Fibroblast of lung (primary cell): ENCODE measurements at regions not wholly inside any gene's neighbourhood (a gene's known extent, or its start where the extent isn't known, plus 50 kb on each side); places are given as distances from the start of the nearest gene placed in this dataset.

Source experiments
- DNase-seq, 2 donors: peaks; one replicate each; pipeline versions ENCODE4 v3.0.0 to v3.0.0-alpha.2; 2010; ENCODE audit warnings: low read depth in 2 of 2
- H2AFZ ChIP-seq: 2 replicates; pipeline ENCODE4 v1.5.1; 2012; ENCODE audit warnings: low read length, control low read depth, inconsistent platforms
- H3K27ac ChIP-seq: 2 replicates; pipeline ENCODE4 v1.5.1; 2011; ENCODE audit warnings: low read length, control low read depth; ENCODE audit not compliant: insufficient read depth
- H3K27me3 ChIP-seq: 2 replicates; pipeline ENCODE4 v1.5.1; 2011; ENCODE audit warnings: mild to moderate bottlenecking, low read length; ENCODE audit not compliant: control insufficient read depth, insufficient read depth
- H3K36me3 ChIP-seq: 2 replicates; pipeline ENCODE4 v1.5.1; 2011; ENCODE audit warnings: low read length; ENCODE audit not compliant: control insufficient read depth, insufficient read depth
- H3K4me1 ChIP-seq: 2 replicates; pipeline ENCODE4 v1.5.1; 2011; ENCODE audit warnings: low read length; ENCODE audit not compliant: control insufficient read depth, insufficient read depth; ENCODE audit errors: extremely low read depth
- H3K4me2 ChIP-seq: 2 replicates; pipeline ENCODE4 v1.5.1; 2011; ENCODE audit warnings: low read length, control low read depth; ENCODE audit not compliant: insufficient read depth; ENCODE audit errors: extremely low read depth
- H3K4me3 ChIP-seq, 4 experiments: fragments of 200-600 bp in 1 of 4; sonication (generic) in 1 of 4; replicated peaks in 1 of 4; 2 replicates each; pipeline ENCODE4 v1.5.1; 2011 to 2016; ENCODE audit warnings: low read length in 4 of 4, low read depth in 3 of 4, mild to moderate bottlenecking in 3 of 4, control low read depth in 2 of 4, inconsistent platforms in 1 of 4, mixed read lengths in 1 of 4; ENCODE audit not compliant: insufficient read depth in 1 of 4; ENCODE audit errors: control extremely low read depth in 1 of 4
- H3K79me2 ChIP-seq: 2 replicates; pipeline ENCODE4 v1.5.1; 2012; ENCODE audit warnings: mild to moderate bottlenecking, low read length, inconsistent platforms; ENCODE audit not compliant: control insufficient read depth, insufficient read depth
- H3K9ac ChIP-seq: 2 replicates; pipeline ENCODE4 v1.5.1; 2011; ENCODE audit warnings: mild to moderate bottlenecking, low read length, control low read depth; ENCODE audit not compliant: insufficient read depth
- H3K9me3 ChIP-seq: 2 replicates; pipeline ENCODE4 v1.5.1; 2012; ENCODE audit warnings: low read depth, low read length; ENCODE audit not compliant: control insufficient read depth, insufficient read depth
- H4K20me1 ChIP-seq: 2 replicates; pipeline ENCODE4 v1.5.1; 2011; ENCODE audit warnings: low read length; ENCODE audit not compliant: control insufficient read depth, insufficient read depth; ENCODE audit errors: extremely low read depth
- EZH2 ChIP-seq: IDR thresholded peaks from 2 replicates; pipeline ENCODE4 v1.5.1; 2012; ENCODE audit warnings: low read length, control low read depth, mild to moderate bottlenecking; ENCODE audit errors: missing control alignments
- TF ChIP-seq, protein P1 (sequence below), 2 donors: IDR thresholded peaks in 1 of 2; conservative IDR thresholded peaks in 1 of 2; 1 replicate in 1 of 2; 2 replicates in 1 of 2; pipeline ENCODE4 v1.5.1; 2011 to 2012; ENCODE audit warnings: low read length in 2 of 2, control low read depth in 1 of 2, inconsistent platforms in 1 of 2, low read depth in 1 of 2, mild to moderate bottlenecking in 1 of 2

GRCh38 chr10:55320187-55320700 is 519.2 kb upstream of the PCDH15 start:
- no peak for DNase-seq
- H2AFZ ChIP-seq, result no peak overlapping the region
- no peak overlapping the region for H3K4me3 ChIP-seq
- no peaks in the 10 kb centered on the region for H3K4me1 ChIP-seq
- no peak overlapping the region for H3K9ac ChIP-seq
- H3K4me2 ChIP-seq, result no peak overlapping the region
- H3K9me3 ChIP-seq, result no peaks in the 10 kb centered on the region
- TF ChIP-seq EZH2, result no peak
- TF ChIP-seq, protein P1, sequence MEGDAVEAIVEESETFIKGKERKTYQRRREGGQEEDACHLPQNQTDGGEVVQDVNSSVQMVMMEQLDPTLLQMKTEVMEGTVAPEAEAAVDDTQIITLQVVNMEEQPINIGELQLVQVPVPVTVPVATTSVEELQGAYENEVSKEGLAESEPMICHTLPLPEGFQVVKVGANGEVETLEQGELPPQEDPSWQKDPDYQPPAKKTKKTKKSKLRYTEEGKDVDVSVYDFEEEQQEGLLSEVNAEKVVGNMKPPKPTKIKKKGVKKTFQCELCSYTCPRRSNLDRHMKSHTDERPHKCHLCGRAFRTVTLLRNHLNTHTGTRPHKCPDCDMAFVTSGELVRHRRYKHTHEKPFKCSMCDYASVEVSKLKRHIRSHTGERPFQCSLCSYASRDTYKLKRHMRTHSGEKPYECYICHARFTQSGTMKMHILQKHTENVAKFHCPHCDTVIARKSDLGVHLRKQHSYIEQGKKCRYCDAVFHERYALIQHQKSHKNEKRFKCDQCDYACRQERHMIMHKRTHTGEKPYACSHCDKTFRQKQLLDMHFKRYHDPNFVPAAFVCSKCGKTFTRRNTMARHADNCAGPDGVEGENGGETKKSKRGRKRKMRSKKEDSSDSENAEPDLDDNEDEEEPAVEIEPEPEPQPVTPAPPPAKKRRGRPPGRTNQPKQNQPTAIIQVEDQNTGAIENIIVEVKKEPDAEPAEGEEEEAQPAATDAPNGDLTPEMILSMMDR (conservative IDR thresholded peaks at IDR 0.05 in 1 of 2, IDR thresholded peaks at IDR 0.05 in 1 of 2; ENCODE audit: low read depth in 1 of 2, low read length in 2 of 2), result no peak
- H3K36me3 ChIP-seq, result no peaks in the 10 kb centered on the region
- H3K27ac ChIP-seq, result no peak overlapping the region
- no peaks in the 10 kb centered on the region for H4K20me1 ChIP-seq
- H3K27me3 ChIP-seq, result no peaks in the 10 kb centered on the region
- H3K79me2 ChIP-seq, result no peaks in the 10 kb centered on the region

DNA sequence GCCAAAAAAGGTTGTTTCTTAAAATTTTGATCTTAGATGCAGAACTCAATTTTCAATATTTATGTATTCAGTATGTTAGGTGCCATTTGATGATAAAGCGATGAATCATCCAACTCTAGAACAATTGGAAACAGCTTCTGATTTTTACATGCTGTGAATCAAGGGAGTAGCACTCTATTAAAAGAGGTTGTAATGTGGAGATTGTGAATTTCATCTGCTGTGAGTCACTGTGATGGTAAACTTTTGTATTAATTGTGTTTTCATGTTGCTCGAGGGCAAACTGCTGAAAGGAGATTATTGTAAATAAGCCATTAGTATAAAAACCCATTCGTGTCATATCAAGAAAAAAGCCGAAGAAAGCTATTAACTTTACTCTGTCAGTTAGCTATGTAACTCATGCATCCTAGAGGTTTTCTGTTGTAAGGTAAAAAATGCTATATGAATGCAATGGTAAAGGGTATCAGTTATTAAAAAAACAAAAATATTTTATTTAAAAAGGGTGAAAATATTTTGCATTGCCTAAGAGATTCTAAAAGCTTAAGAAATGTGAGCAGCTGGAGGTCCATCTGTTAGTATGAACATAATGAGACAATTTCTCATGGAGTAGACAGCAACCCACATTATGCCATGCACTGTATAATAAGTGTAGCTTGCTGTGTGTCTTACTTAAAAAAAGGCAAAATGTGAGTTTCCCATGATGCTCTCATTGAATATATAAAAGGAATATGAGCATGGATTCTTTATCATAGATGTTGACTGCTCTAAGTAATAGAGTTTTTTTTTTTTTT is 511.0 kb upstream of the PCDH15 start:
- no peak for DNase-seq

GRCh38 chr10:55310143-55310542 is 509.1 kb upstream of the PCDH15 start:
- no peak overlapping the region for H3K27ac ChIP-seq
- no peaks in the 10 kb centered on the region for H3K79me2 ChIP-seq
- H4K20me1 ChIP-seq, result no peaks in the 10 kb centered on the region
- no peaks in the 10 kb centered on the region for H3K4me1 ChIP-seq
- no peak for TF ChIP-seq EZH2
- no peak overlapping the region for H3K4me2 ChIP-seq
- DNase-seq, result no peak
- H3K9me3 ChIP-seq, result no peaks in the 10 kb centered on the region
- H3K4me3 ChIP-seq, result no peak overlapping the region
- H3K27me3 ChIP-seq, result no peaks in the 10 kb centered on the region
- H3K9ac ChIP-seq, result no peak overlapping the region
- no peaks in the 10 kb centered on the region for H3K36me3 ChIP-seq
- no peak overlapping the region for H2AFZ ChIP-seq

More for the DNA sequence above, 511.0 kb upstream of the PCDH15 start:
- Histone ChIP-seq H3K4me2 (no peak overlapping the region), H3K79me2 (no peaks in the 10 kb centered on the region), H3K9ac (no peak overlapping the region), H3K27ac (no peak overlapping the region), H3K4me3 (no peak overlapping the region), H4K20me1 (no peaks in the 10 kb centered on the region), H2AFZ (no peak overlapping the region), H3K4me1 (no peaks in the 10 kb centered on the region), H3K27me3 (no peaks in the 10 kb centered on the region), H3K9me3 (no peaks in the 10 kb centered on the region), H3K36me3 (no peaks in the 10 kb centered on the region)
- TF ChIP-seq, protein P1 (conservative IDR thresholded peaks at IDR 0.05 in 1 of 2, IDR thresholded peaks at IDR 0.05 in 1 of 2; ENCODE audit: low read depth in 1 of 2, low read length in 2 of 2), result no peak
- TF ChIP-seq EZH2, result no peak
